AG10803 (cell line): ENCODE measurements at regions not wholly inside any gene's neighbourhood (a gene's known extent, or its start where the extent isn't known, plus 50 kb on each side); places are given as distances from the start of the nearest gene placed in this dataset.

Source experiments
- DNase-seq: peaks from one replicate; pipeline ENCODE4 v3.0.0; 2010; ENCODE audit warnings: low read depth
- H3K4me3 ChIP-seq: 2 replicates; pipeline ENCODE4 v1.5.1; 2011; ENCODE audit warnings: mild to moderate bottlenecking, low read length, control low read depth
- TF ChIP-seq, protein P1 (sequence below): conservative IDR thresholded peaks from 2 replicates; pipeline ENCODE4 v1.5.1; 2011; ENCODE audit warnings: mild to moderate bottlenecking, low read length, control low read depth, inconsistent platforms

- TF ChIP-seq, protein P1, sequence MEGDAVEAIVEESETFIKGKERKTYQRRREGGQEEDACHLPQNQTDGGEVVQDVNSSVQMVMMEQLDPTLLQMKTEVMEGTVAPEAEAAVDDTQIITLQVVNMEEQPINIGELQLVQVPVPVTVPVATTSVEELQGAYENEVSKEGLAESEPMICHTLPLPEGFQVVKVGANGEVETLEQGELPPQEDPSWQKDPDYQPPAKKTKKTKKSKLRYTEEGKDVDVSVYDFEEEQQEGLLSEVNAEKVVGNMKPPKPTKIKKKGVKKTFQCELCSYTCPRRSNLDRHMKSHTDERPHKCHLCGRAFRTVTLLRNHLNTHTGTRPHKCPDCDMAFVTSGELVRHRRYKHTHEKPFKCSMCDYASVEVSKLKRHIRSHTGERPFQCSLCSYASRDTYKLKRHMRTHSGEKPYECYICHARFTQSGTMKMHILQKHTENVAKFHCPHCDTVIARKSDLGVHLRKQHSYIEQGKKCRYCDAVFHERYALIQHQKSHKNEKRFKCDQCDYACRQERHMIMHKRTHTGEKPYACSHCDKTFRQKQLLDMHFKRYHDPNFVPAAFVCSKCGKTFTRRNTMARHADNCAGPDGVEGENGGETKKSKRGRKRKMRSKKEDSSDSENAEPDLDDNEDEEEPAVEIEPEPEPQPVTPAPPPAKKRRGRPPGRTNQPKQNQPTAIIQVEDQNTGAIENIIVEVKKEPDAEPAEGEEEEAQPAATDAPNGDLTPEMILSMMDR, result no peak
- no peak for DNase-seq
- H3K4me3 ChIP-seq, result no peak overlapping the region
Observed at GRCh38 chr18:26741758-26742157, 123.7 kb downstream of the AQP4 start.

DNA sequence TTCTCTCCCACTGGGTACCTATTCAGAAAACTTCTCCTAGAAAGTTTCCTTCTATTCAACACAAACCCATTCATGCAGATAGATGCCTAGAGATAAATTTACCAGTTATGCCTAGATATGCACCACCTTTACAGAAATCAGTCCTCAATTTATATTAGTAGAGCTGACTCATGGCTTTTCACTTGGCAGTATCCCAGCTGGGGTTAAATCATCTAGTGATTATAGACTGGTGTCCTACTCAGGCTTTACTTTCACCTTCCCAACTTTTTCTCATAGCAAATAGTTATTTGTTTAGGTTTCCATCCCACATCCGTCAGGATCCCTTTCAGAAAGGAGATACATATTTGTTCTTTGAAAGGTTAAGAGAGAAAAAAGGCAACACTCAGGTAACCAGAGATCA is 124.5 kb downstream of the AQP4 start:
- TF ChIP-seq, protein P1, result no peak
- no peak overlapping the region for H3K4me3 ChIP-seq
- DNase-seq, result no peak

DNA sequence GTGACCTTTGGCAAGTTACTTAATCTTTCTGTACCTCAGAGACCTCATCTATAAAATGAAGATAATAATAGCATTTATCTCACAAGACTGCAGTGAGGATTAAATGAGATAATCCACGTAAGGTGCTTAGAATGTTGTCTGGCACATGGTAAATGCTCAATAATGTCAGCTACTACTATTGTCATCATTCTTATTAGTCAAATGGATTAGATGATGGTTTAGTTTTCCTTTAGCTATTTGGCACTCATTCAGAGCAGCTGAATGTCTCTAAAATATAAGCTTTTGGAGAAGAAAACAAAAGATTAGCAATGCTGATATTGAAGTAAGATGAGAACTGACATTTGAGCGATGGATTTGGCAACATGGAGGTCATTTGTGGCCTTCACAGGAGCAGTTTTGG is 125.1 kb downstream of the AQP4 start:
- TF ChIP-seq, protein P1, result no peak
- DNase-seq, result no peak
- H3K4me3 ChIP-seq, result no peak overlapping the region

- TF ChIP-seq, protein P1, result no peak
- H3K4me3 ChIP-seq, result no peak overlapping the region
- DNase-seq, result no peak
Observed at GRCh38 chr18:26738706-26739105, 126.8 kb downstream of the AQP4 start.

- no peak overlapping the region for H3K4me3 ChIP-seq
- TF ChIP-seq, protein P1, result no peak
- DNase-seq, result no peak
Observed at GRCh38 chr18:26736301-26736700, 129.2 kb downstream of the AQP4 start.

DNA sequence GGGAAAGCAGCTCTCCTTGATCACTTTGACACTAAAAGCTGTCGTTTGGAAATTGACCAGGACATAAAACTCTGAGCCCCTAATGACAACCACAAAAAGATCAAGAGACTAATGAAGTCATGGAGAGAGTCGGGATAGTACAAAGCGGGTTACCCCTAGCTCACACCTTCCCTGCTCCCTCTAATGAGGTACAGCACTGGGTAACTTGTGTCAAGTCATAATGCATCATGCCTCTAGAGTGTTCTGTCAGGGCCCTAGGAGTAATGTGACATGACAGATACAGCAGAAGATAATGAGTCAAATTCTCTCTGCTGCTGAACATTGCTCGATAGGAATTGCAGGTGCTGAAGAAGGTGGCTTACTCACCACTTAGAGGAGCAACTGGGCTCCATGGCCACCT is 130.7 kb downstream of the AQP4 start:
- DNase-seq, result no peak
- TF ChIP-seq, protein P1, result no peak
- no peak overlapping the region for H3K4me3 ChIP-seq

GRCh38 chr18:26729449-26729848 is 136.1 kb downstream of the AQP4 start:
- TF ChIP-seq, protein P1, result no peak
- no peak overlapping the region for H3K4me3 ChIP-seq
- no peak for DNase-seq
